Upper lobe of left lung (tissue), 6 donors: ENCODE measurements at regions not wholly inside any gene's neighbourhood (a gene's known extent, or its start where the extent isn't known, plus 50 kb on each side); places are given as distances from the start of the nearest gene placed in this dataset.

Experiments
- ATAC-seq, 2 donors: fragments of 200-7000 bp; cut with Tn5 transposase; one replicate each; pipeline ENCODE4 v1.9.1; 2022; ENCODE audit warnings: mild to moderate bottlenecking in 2 of 2, moderate library complexity in 2 of 2; ENCODE audit not compliant: low FRiP score in 2 of 2
- DNase-seq, 2 donors: peaks; one replicate each; pipeline ENCODE4 v3.0.0-alpha.2; 2019 to 2020
- H3K27ac ChIP-seq, 4 donors: fragments of 200-600 bp; sonication (generic); one replicate each; pipeline ENCODE4 v1.5.1; 2016 to 2019
- H3K27me3 ChIP-seq, 4 donors: fragments of 200-600 bp; sonication (generic); one replicate each; pipeline ENCODE4 v1.5.1; 2017 to 2019
- H3K36me3 ChIP-seq, 4 donors: fragments of 200-600 bp; sonication (generic); one replicate each; pipeline ENCODE4 v1.5.1; 2016 to 2019
- H3K4me1 ChIP-seq, 4 donors: fragments of 200-600 bp; sonication (generic); one replicate each; pipeline ENCODE4 v1.5.1; 2018 to 2019
- H3K4me3 ChIP-seq, 4 donors: fragments of 200-600 bp; sonication (generic); one replicate each; pipeline ENCODE4 v1.5.1; 2017 to 2019; ENCODE audit warnings: mild to moderate bottlenecking in 2 of 4, moderate library complexity in 1 of 4
- H3K9me3 ChIP-seq, 4 donors: fragments of 200-600 bp; sonication (generic); one replicate each; pipeline ENCODE4 v1.5.1; 2018 to 2019
- CTCF ChIP-seq, 6 experiments: fragments of 450-650 bp in 4 of 6; fragments of 200-600 bp in 2 of 6; sonication (generic) in 2 of 6; IDR thresholded peaks; one replicate each; pipeline ENCODE4 v1.5.1; 2016 to 2019; ENCODE audit warnings: antibody characterized with exemption in 6 of 6
- EP300 ChIP-seq, 4 donors: sonication (generic); formaldehyde crosslinking; IDR thresholded peaks; one replicate each; pipeline ENCODE4 v1.5.1; 2017; ENCODE audit warnings: antibody characterized with exemption in 4 of 4, control low read depth in 2 of 4
- POLR2A ChIP-seq, 4 donors: fragments of 450-650 bp; IDR thresholded peaks; one replicate each; pipeline ENCODE4 v1.5.1; 2016 to 2017; ENCODE audit warnings: antibody characterized with exemption in 4 of 4, mild to moderate bottlenecking in 2 of 4
- POLR2AphosphoS5 ChIP-seq, 2 donors: sonication (generic); formaldehyde crosslinking; IDR thresholded peaks; one replicate each; pipeline ENCODE4 v1.5.1; 2017; ENCODE audit warnings: antibody characterized with exemption in 2 of 2
- WGBS, 2 donors: methylation state at CpG; one replicate each; pipeline ENCODE4 v1.1.5; 2017 to 2018; 5-methylcytosine and 5-hydroxymethylcytosine counted together
- donor health status: DM: no; HTN: no; CAD: no; lungs with moderate emphysema.
- donor health status: DM: no; HTN: yes; CAD: no; lungs with severe emphysema.

DNA sequence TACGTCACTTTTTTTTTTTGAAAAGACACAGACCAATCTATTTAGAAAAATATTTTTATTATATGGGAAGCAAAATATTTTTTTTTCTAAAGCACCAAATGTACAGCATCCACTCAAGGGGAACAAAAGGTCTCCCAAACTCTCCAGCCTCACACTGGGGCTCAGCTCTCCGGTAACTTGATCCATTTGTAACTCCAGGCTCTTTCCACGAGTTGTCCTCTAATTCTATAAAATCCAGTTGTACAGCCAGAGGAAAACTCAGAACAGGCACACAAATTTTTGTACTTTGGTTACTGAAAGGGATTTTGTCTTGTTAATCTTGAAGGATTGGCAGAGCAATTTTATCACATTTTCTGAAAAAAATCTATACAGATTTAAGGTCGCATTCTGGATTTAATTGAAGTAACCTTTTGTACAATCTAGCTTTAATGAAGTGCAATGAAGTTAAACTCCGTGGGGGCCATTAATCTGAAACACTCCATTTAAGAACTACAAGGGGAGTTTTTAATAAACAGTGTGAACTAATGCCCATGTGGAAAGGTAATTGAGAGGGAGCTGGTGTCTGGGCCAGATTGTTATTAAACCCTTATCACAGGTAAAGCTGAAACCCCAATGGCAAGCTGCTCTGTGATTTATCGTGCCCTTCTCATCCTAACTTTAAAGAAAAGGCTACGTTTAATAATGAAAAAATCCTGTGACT is 161.2 kb upstream of the FRG1 start:
- H3K4me1 ChIP-seq: no peaks in the 10 kb centered on the region
- no peak for TF ChIP-seq POLR2A (IDR thresholded peaks at IDR 0.05)
- no peak for TF ChIP-seq POLR2AphosphoS5 (IDR thresholded peaks at IDR 0.05)
- ATAC-seq (no peak), DNase-seq (no peak)
- no peak overlapping the region for H3K4me3 ChIP-seq
- H3K27ac ChIP-seq: no peak overlapping the region
- H3K27me3 ChIP-seq: no peaks in the 10 kb centered on the region
- H3K9me3 ChIP-seq: peaks cover 0 to 7% (median 0%) of the 10 kb centered on the region in 4 donors
- WGBS, 2 donors: 68 to 75% methylated on average over 7 of the region's 7 CpGs
- no peaks in the 10 kb centered on the region for H3K36me3 ChIP-seq

- no peaks in the 10 kb centered on the region for H3K4me1 ChIP-seq
- no peak overlapping the region for H3K4me3 ChIP-seq
- no peaks in the 10 kb centered on the region for H3K27me3 ChIP-seq
- TF ChIP-seq CTCF (IDR thresholded peaks at IDR 0.05) (no peak), POLR2A (IDR thresholded peaks at IDR 0.05) (no peak), POLR2AphosphoS5 (IDR thresholded peaks at IDR 0.05) (no peak), EP300 (IDR thresholded peaks at IDR 0.05) (no peak)
- no peaks in the 10 kb centered on the region for H3K36me3 ChIP-seq
- no peak for ATAC-seq
- peaks cover 0 to 7% (median 0%) of the 10 kb centered on the region in 4 donors for H3K9me3 ChIP-seq
- H3K27ac ChIP-seq: no peak overlapping the region
- 69 to 72% methylated on average over 5 of the region's 5 CpGs for WGBS, 2 donors
- DNase-seq: no peak
Measured at GRCh38 chr4:189780391-189780790, 160.3 kb upstream of the FRG1 start.

DNA sequence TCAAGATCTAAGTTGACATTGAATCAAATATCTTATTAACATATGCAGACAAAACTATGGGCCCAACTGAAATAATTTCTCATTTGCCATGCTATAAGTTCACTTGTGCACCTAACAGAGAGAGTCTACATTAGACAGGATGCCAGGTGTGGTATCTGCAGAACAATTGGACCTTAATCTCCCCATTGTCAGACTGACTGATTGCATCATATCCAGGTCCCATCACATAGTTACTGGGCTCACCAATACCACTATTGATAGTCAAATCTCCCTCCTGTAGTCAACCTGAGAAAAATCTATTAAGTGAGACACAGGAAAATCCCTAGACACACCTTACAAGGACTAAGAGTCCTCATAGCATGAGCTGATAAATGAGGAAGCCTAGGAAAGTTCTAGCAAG is 156.0 kb upstream of the FRG1 start:
- H3K4me3 ChIP-seq: no peak overlapping the region
- no peak for DNase-seq
- peaks cover 0 to 7% (median 0%) of the 10 kb centered on the region in 4 donors for H3K9me3 ChIP-seq
- H3K36me3 ChIP-seq: no peaks in the 10 kb centered on the region
- no peak for ATAC-seq
- TF ChIP-seq POLR2AphosphoS5 (IDR thresholded peaks at IDR 0.05) (no peak), POLR2A (IDR thresholded peaks at IDR 0.05) (no peak), CTCF (IDR thresholded peaks at IDR 0.05) (no peak)
- H3K27me3 ChIP-seq: no peaks in the 10 kb centered on the region
- no peaks in the 10 kb centered on the region for H3K4me1 ChIP-seq
- no peak overlapping the region for H3K27ac ChIP-seq

DNA sequence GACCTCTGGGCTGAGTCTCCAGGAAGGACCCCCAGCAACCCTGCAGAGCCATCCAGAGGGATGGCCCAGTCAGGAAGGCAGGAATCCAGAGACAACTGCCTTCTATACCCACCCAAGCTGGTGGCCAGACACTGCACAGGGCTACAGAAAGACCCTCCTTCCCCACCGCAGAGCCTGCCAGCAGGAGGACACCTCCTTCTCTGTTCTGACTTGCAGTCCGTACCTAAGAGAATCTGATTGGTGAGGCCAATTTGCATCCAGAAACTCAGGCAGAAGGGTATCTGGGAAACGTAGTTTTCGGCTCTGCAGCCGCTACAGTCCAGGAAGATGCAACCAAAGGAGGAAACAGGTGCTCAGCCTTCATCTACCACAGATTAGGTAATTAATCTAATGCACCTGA is 155.4 kb upstream of the FRG1 start:
- Histone ChIP-seq H3K4me3 (no peak overlapping the region), H3K27ac (no peak overlapping the region), H3K9me3 (peaks cover 0 to 7% (median 0%) of the 10 kb centered on the region in 4 donors), H3K4me1 (no peaks in the 10 kb centered on the region), H3K27me3 (no peaks in the 10 kb centered on the region), H3K36me3 (no peaks in the 10 kb centered on the region)
- no peak for TF ChIP-seq POLR2AphosphoS5 (IDR thresholded peaks at IDR 0.05)
- TF ChIP-seq CTCF (IDR thresholded peaks at IDR 0.05): no peak
- no peak for TF ChIP-seq POLR2A (IDR thresholded peaks at IDR 0.05)
- TF ChIP-seq EP300 (IDR thresholded peaks at IDR 0.05): no peak
- DNase-seq (no peak), ATAC-seq (no peak)
- WGBS, 2 donors: 52 to 67% methylated on average over 5 of the region's 5 CpGs

- Histone ChIP-seq H3K4me3 (no peak overlapping the region), H3K27ac (no peak overlapping the region), H3K36me3 (no peaks in the 10 kb centered on the region), H3K4me1 (no peaks in the 10 kb centered on the region), H3K27me3 (no peaks in the 10 kb centered on the region), H3K9me3 (peaks cover 0 to 7% (median 0%) of the 10 kb centered on the region in 4 donors)
- TF ChIP-seq EP300 (IDR thresholded peaks at IDR 0.05): no peak
- TF ChIP-seq CTCF (IDR thresholded peaks at IDR 0.05): no peak
- TF ChIP-seq POLR2AphosphoS5 (IDR thresholded peaks at IDR 0.05): no peak
- no peak for TF ChIP-seq POLR2A (IDR thresholded peaks at IDR 0.05)
- DNase-seq (no peak), ATAC-seq (no peak)
- 84 to 88% methylated on average over 5 of the region's 5 CpGs for WGBS, 2 donors
Measured at GRCh38 chr4:189786447-189786846, 154.2 kb upstream of the FRG1 start.
